HepG2 (cell line): ENCODE measurements at regions not wholly inside any gene's neighbourhood (a gene's known extent, or its start where the extent isn't known, plus 50 kb on each side); places are given as distances from the start of the nearest gene placed in this dataset.

Experiments
- ATAC-seq: fragments of 200-7000 bp; cut with Tn5 transposase; 3 replicates; pipeline ENCODE4 v1.9.1; 2020; ENCODE audit warnings: mild to moderate bottlenecking, moderate library complexity
- BruUV-seq: library from RNA; stranded (reverse); fragments of 400-500 nt; replicated peaks from 2 replicates; lab custom pipeline; 2021; lab: Mats Ljungman, UMichigan
- CTCF ChIA-PET: fragments of 300-600 bp; formaldehyde crosslinking; extraction: SDS; loops from one replicate; lab custom pipeline; 2021; ENCODE audit warnings: low total read pairs, inconsistent platforms, low intra/inter-chr PET ratio; lab: Yijun Ruan, JAX
- POLR2A ChIA-PET: fragments of 350-600 bp; sonication (Branson Sonifier 250); formaldehyde crosslinking; loops from one replicate; lab custom pipeline; 2020; ENCODE audit warnings: antibody characterized with exemption, inconsistent platforms; lab: Yijun Ruan, JAX
- DNase-seq: peaks from one replicate; pipeline ENCODE4 v3.0.0-alpha.2; 2015; ENCODE audit warnings: low spot score
- FAIRE-seq: peaks from 3 replicates; lab custom pipeline; 2011; peaks lifted over from hg19 to GRCh38; lab: Jason Lieb, UNC
- H2AFZ ChIP-seq: one replicate; pipeline ENCODE4 v1.6.1; 2011; ENCODE audit warnings: low read length, inconsistent platforms
- H3K27ac ChIP-seq: fragments of 300-600 bp; 3 replicates; pipeline ENCODE4 v1.8.0; 2011; ENCODE audit warnings: mixed run types, mild to moderate bottlenecking, mixed read lengths, low read length, inconsistent platforms; ENCODE audit not compliant: insufficient read depth; ENCODE audit errors: extremely low read length
- H3K27me3 ChIP-seq, 2 experiments: fragments of 200-600 bp in 1 of 2; 2 replicates in 1 of 2; 3 replicates in 1 of 2; pipeline versions ENCODE4 v1.6.0 to v1.8.0; 2011; ENCODE audit warnings: low read length in 2 of 2, mild to moderate bottlenecking in 2 of 2, moderate library complexity in 2 of 2, inconsistent platforms in 1 of 2; ENCODE audit not compliant: insufficient read depth in 2 of 2, control insufficient read depth in 1 of 2
- H3K36me3 ChIP-seq, 2 experiments: fragments of 200-600 bp in 1 of 2; replicated peaks in 1 of 2; 2 replicates in 1 of 2; 3 replicates in 1 of 2; pipeline versions ENCODE4 v1.5.1 to v1.8.0; 2011; ENCODE audit warnings: low read length in 2 of 2, inconsistent platforms in 1 of 2; ENCODE audit not compliant: insufficient read depth in 2 of 2, control insufficient read depth in 1 of 2
- H3K4me1 ChIP-seq: 2 replicates; pipeline ENCODE4 v1.5.1; 2012; ENCODE audit warnings: low read length, inconsistent platforms; ENCODE audit not compliant: insufficient read depth
- H3K4me2 ChIP-seq: 2 replicates; pipeline ENCODE4 v1.6.0; 2011; ENCODE audit warnings: low read depth, low read length, inconsistent platforms
- H3K4me3 ChIP-seq, 3 experiments: fragments of 200-600 bp in 1 of 3; sonication (generic), shearing (Covaris generic) in 1 of 3; replicated peaks in 1 of 3; 2 replicates each; pipeline ENCODE4 v1.5.1; 2011 to 2016; ENCODE audit warnings: low read length in 3 of 3, inconsistent platforms in 2 of 3, low read depth in 2 of 3, mild to moderate bottlenecking in 2 of 3, control low read depth in 1 of 3, mixed read lengths in 1 of 3; ENCODE audit not compliant: insufficient read depth in 1 of 3
- H3K79me2 ChIP-seq: one replicate; pipeline ENCODE4 v1.6.1; 2011; ENCODE audit warnings: low read length, inconsistent platforms; ENCODE audit not compliant: insufficient read depth
- H3K9ac ChIP-seq: 2 replicates; pipeline ENCODE4 v1.6.0; 2011; ENCODE audit warnings: mild to moderate bottlenecking, low read depth, low read length, inconsistent platforms; ENCODE audit not compliant: insufficient read depth
- H3K9me3 ChIP-seq: 2 replicates; pipeline ENCODE4 v1.5.1; 2012; ENCODE audit warnings: mild to moderate bottlenecking, low read length
- H4K20me1 ChIP-seq: 2 replicates; pipeline ENCODE4 v1.6.0; 2011; ENCODE audit warnings: inconsistent platforms, mild to moderate bottlenecking, low read length, moderate library complexity; ENCODE audit not compliant: insufficient read depth
- CENPT ChIP-seq: sonication (generic); formaldehyde crosslinking; IDR thresholded peaks from 2 replicates; pipeline ENCODE4 v1.8.0; 2022; ENCODE audit warnings: low read depth, mild to moderate bottlenecking, moderate library complexity, missing genetic modification reagents
- ESRRA ChIP-seq: sonication (generic); formaldehyde crosslinking; IDR thresholded peaks from 2 replicates; pipeline ENCODE4 v1.5.1; 2020; ENCODE audit warnings: mild to moderate bottlenecking, low read depth, missing genetic modification reagents
- FIP1L1 ChIP-seq: fragments of 200-400 bp; formaldehyde crosslinking; IDR thresholded peaks from 2 replicates; pipeline ENCODE4 v1.6.1; 2018; ENCODE audit warnings: low read depth, mild to moderate bottlenecking, low read length, moderate library complexity, borderline replicate concordance; ENCODE audit not compliant: insufficient read depth
- MAFF ChIP-seq: IDR thresholded peaks from 2 replicates; pipeline ENCODE4 v1.6.1; 2011; ENCODE audit warnings: low read depth, low read length, improper control_type of control experiment
- MAFK ChIP-seq, 2 experiments: IDR thresholded peaks in 1 of 2; conservative IDR thresholded peaks in 1 of 2; 2 replicates each; pipeline ENCODE4 v1.6.1; 2011; ENCODE audit warnings: improper control_type of control experiment in 2 of 2, low read length in 2 of 2
- MTA1 ChIP-seq: sonication (generic); formaldehyde crosslinking; IDR thresholded peaks from 2 replicates; pipeline ENCODE4 v1.4.0; 2020; ENCODE audit warnings: missing genetic modification reagents, mild to moderate bottlenecking, borderline replicate concordance
- SMC3 ChIP-seq: IDR thresholded peaks from 2 replicates; pipeline ENCODE4 v1.6.1; 2011; ENCODE audit warnings: low read length, improper control_type of control experiment
- SOX6 ChIP-seq, 2 experiments: fragments of 450-650 bp in 1 of 2; sonication (generic) in 1 of 2; formaldehyde crosslinking in 1 of 2; IDR thresholded peaks; 2 replicates each; pipeline versions ENCODE4 v1.4.0 to v1.6.1; 2017 to 2020; ENCODE audit warnings: antibody characterized with exemption in 1 of 2, mild to moderate bottlenecking in 1 of 2, missing genetic modification reagents in 1 of 2
- TCF12 ChIP-seq, 2 experiments: fragments of 450-650 bp in 1 of 2; sonication (generic) in 1 of 2; formaldehyde crosslinking in 1 of 2; IDR thresholded peaks; 2 replicates each; pipeline versions ENCODE4 v1.6.1 to v1.8.0; 2017 to 2022; ENCODE audit warnings: antibody characterized with exemption in 1 of 2, mild to moderate bottlenecking in 1 of 2, missing genetic modification reagents in 1 of 2, moderate library complexity in 1 of 2
- TOE1 ChIP-seq: sonication (generic); formaldehyde crosslinking; IDR thresholded peaks from 2 replicates; pipeline ENCODE4 v1.4.0; 2020; ENCODE audit warnings: mild to moderate bottlenecking, missing genetic modification reagents
- ZBTB3 ChIP-seq: sonication (generic); formaldehyde crosslinking; IDR thresholded peaks from 2 replicates; pipeline ENCODE4 v1.4.0; 2020; ENCODE audit warnings: low read depth, mild to moderate bottlenecking, moderate library complexity, missing genetic modification reagents, borderline replicate concordance
- ZFAT ChIP-seq: sonication (generic); formaldehyde crosslinking; conservative IDR thresholded peaks from 2 replicates; pipeline ENCODE4 v1.8.1; 2023; ENCODE audit warnings: missing genetic modification reagents, inconsistent platforms
- ZNF75D ChIP-seq: sonication (generic); formaldehyde crosslinking; IDR thresholded peaks from 2 replicates; pipeline ENCODE4 v1.8.1; 2023; ENCODE audit warnings: missing genetic modification reagents, mild to moderate bottlenecking, borderline replicate concordance
- ZNF891 ChIP-seq: sonication (generic); formaldehyde crosslinking; IDR thresholded peaks from 2 replicates; pipeline ENCODE4 v1.5.0; 2020; ENCODE audit warnings: mild to moderate bottlenecking, missing genetic modification reagents
- WGBS: methylation state at CpG from one replicate; pipeline ENCODE4 v1.1.6; 2017; ENCODE audit warnings: low lambda C conversion rate; 5-methylcytosine and 5-hydroxymethylcytosine counted together
- in situ Hi-C: cut with HindIII; loops from 2 replicates; pipeline ENCODE4 v1.10.0; 2017; ENCODE audit warnings: low pct_unique_long_range_greater_than_20kb; ENCODE audit not compliant: extremely low pct_ligation_motif_present
- intact Hi-C: fragments of 100-400 bp; cut with micrococcal nuclease; formaldehyde crosslinking; loops from one replicate; pipeline ENCODE4 v1.10.0; 2022; ENCODE audit not compliant: unreplicated experiment
- TF ChIP-seq, protein P1 (sequence below): sonication (generic); formaldehyde crosslinking; IDR thresholded peaks from 2 replicates; pipeline ENCODE4 v1.5.0; 2020; ENCODE audit warnings: mild to moderate bottlenecking, missing genetic modification reagents, borderline replicate concordance

DNA sequence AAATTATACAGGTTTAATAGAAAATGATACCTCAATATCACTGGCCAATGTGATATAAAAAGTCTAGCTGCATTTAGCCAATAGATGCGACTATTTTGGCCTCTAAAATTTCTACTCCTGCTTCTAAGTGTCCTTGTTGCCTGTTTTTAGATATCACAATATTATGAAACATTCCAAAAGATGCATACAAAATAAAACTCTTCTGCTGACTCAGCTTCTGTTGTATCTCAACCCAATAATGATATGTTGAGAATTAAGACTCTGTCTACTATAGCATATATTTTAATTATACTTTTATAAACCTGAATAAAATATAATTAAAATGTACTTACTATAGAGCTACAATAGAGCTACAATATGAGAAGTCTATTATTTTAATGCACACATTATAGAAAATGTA is 661.0 kb upstream of the TEX47 start:
- POLR2A ChIA-PET = no interaction called here
- no peak for TF ChIP-seq ZNF75D (CRISPR knock-in tag)
- TF ChIP-seq MAFK (conservative IDR thresholded peaks at IDR 0.05 in 1 of 2, IDR thresholded peaks at IDR 0.05 in 1 of 2; ENCODE audit: low read length in 2 of 2) = peak; percentile 73 to 90
- peak; percentile 83 for TF ChIP-seq MAFF
- ATAC-seq = no peak

DNA sequence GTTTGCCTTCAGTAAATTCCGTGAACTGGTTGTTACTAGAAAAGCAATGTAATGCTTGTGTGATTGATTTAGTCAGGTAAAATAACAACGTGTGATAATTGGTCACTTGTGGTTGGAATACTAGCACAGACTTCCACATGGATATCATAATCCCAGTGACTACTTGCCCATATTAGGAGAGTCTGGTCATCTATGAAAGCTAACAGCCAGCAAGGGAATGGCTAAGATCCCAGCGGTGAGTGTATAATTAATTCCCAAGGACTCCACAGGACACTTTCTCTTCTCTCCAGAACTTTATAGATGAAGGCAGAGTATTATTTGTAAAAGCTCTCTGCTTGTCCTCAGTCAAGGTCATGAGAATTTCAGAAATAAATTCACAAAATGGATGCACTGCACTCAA is 662.6 kb upstream of the TEX47 start:
- in situ Hi-C loops (no loop called here), intact Hi-C loops (no loop called here)
- FAIRE-seq = no peak
- Histone ChIP-seq H3K9me3 (0 out of 2 replicates have a peak, but pooled peaks cover 11% of the 10 kb centered on the region), H3K4me2 (no peak overlapping the region), H3K36me3 (no peaks in the 10 kb centered on the region), H3K4me1 (no peaks in the 10 kb centered on the region), H3K9ac (no peak overlapping the region), H4K20me1 (no peaks in the 10 kb centered on the region), H3K27me3 (no peaks in the 10 kb centered on the region; a peak in 1 of 5 replicates), H2AFZ (no peak overlapping the region), H3K4me3 (no peak overlapping the region), H3K27ac (no peak overlapping the region), H3K79me2 (no peaks in the 10 kb centered on the region)
- POLR2A ChIA-PET = no interaction called here
- no peak for ATAC-seq
- WGBS = 5% methylated on average over 3 of the region's 3 CpGs
- DNase-seq = no peak
- CTCF ChIA-PET = no interaction called here
- BruUV-seq = no TSS peak
- TF ChIP-seq TCF12 (IDR thresholded peaks at IDR 0.05) (no peak), TCF12 (CRISPR knock-in tag; IDR thresholded peaks at IDR 0.05) (no peak), MAFK (conservative IDR thresholded peaks at IDR 0.05 in 1 of 2, IDR thresholded peaks at IDR 0.05 in 1 of 2; ENCODE audit: low read length in 2 of 2) (no peak), ZFAT (no peak), SMC3 (no peak), FIP1L1 (no peak), CENPT (CRISPR knock-in tag) (no peak), TOE1 (CRISPR knock-in tag) (no peak), ZNF891 (CRISPR knock-in tag) (no peak), ZBTB3 (CRISPR knock-in tag) (no peak), SOX6 (IDR thresholded peaks at IDR 0.05) (no peak), SOX6 (CRISPR knock-in tag; IDR thresholded peaks at IDR 0.05) (no peak), MTA1 (CRISPR knock-in tag) (no peak), ESRRA (CRISPR knock-in tag) (no peak)
- TF ChIP-seq, protein P1, sequence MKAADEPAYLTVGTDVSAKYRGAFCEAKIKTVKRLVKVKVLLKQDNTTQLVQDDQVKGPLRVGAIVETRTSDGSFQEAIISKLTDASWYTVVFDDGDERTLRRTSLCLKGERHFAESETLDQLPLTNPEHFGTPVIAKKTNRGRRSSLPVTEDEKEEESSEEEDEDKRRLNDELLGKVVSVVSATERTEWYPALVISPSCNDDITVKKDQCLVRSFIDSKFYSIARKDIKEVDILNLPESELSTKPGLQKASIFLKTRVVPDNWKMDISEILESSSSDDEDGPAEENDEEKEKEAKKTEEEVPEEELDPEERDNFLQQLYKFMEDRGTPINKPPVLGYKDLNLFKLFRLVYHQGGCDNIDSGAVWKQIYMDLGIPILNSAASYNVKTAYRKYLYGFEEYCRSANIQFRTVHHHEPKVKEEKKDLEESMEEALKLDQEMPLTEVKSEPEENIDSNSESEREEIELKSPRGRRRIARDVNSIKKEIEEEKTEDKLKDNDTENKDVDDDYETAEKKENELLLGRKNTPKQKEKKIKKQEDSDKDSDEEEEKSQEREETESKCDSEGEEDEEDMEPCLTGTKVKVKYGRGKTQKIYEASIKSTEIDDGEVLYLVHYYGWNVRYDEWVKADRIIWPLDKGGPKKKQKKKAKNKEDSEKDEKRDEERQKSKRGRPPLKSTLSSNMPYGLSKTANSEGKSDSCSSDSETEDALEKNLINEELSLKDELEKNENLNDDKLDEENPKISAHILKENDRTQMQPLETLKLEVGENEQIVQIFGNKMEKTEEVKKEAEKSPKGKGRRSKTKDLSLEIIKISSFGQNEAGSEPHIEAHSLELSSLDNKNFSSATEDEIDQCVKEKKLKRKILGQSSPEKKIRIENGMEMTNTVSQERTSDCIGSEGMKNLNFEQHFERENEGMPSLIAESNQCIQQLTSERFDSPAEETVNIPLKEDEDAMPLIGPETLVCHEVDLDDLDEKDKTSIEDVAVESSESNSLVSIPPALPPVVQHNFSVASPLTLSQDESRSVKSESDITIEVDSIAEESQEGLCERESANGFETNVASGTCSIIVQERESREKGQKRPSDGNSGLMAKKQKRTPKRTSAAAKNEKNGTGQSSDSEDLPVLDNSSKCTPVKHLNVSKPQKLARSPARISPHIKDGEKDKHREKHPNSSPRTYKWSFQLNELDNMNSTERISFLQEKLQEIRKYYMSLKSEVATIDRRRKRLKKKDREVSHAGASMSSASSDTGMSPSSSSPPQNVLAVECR = no peak

More for the DNA sequence above, 661.0 kb upstream of the TEX47 start:
- H2AFZ ChIP-seq = no peak overlapping the region
- intact Hi-C loops (no loop called here), in situ Hi-C loops (no loop called here)
- H3K4me1 ChIP-seq = no peaks in the 10 kb centered on the region
- no peak overlapping the region for H3K9ac ChIP-seq
- no peak overlapping the region for H3K4me2 ChIP-seq
- no peaks in the 10 kb centered on the region for H3K79me2 ChIP-seq
- BruUV-seq = no TSS peak
- H3K36me3 ChIP-seq = no peaks in the 10 kb centered on the region
- no peaks in the 10 kb centered on the region for H4K20me1 ChIP-seq
- no peaks in the 10 kb centered on the region; a peak in 1 of 5 replicates for H3K27me3 ChIP-seq
- H3K9me3 ChIP-seq = peaks cover 11% of the 10 kb centered on the region; the same call in 1 of the 2 replicates
- no peak for FAIRE-seq
- CTCF ChIA-PET = no interaction called here
- no peak for DNase-seq
- 0% methylated on average over 1 of the region's 1 CpG for WGBS
- no peak overlapping the region for H3K27ac ChIP-seq
- H3K4me3 ChIP-seq = no peak overlapping the region
